GM18907 (cell line): ENCODE measurements at regions not wholly inside any gene's neighbourhood (a gene's known extent, or its start where the extent isn't known, plus 50 kb on each side); places are given as distances from the start of the nearest gene placed in this dataset.

Experiments used
- ATAC-seq: cut with Tn5 transposase; IDR thresholded peaks from one replicate; pipeline ENCODE4 v1.9.1; 2021; ENCODE audit warnings: mild to moderate bottlenecking, moderate library complexity; ENCODE audit not compliant: unreplicated experiment

GRCh38 chr14:56494167-56494566, 85.4 kb upstream of the TMEM260 start:
- ATAC-seq, result no peak

DNA sequence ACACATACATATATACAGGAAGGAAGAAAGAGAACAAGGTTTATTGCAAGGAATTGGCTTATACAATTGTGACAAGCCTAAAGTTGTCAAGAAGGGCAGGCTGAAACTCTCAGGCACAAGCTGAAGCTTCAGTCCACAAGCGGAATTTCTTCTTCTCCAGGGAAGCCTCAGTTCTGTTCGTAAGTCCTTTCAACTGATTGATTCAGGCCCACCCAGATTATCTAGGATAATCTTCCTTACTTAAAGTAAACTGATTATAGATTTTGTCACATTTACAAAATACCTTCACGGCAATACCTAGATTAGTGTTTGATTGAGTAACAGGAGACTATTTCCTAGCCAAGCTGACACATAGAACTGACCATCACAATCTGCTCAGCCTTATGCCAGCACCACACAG, 81.5 kb upstream of the TMEM260 start:
- ATAC-seq, result no peak

DNA sequence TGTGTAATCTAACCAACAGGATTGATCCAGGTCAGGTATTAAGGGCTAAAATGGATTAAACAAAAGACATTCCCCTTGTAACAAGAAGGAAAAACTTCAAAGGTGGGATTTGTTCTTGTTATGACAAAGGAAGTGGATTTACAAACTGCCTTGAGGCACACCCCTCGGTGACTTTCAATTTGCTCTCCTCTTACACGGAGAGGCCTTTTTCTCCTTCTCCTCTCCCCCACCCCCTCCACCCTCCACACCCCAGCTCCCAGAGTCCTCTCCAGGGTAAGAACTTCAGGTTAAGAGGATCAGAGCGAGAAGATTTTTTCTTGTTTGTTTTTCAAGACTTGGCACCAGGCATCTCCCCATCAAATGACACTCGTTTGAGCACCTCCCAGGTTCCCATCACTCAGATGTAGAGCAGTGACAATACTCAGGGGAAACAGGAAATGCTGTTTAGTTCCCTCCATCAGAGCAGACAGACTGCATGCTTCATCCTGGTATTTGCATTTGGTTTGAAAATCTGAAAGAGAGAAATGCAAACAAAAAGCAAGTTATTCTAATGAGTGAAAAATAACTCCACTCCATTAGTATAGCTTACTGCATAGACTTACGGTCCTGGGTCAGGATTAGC, 77.6 kb upstream of the TMEM260 start:
- no peak for ATAC-seq

DNA sequence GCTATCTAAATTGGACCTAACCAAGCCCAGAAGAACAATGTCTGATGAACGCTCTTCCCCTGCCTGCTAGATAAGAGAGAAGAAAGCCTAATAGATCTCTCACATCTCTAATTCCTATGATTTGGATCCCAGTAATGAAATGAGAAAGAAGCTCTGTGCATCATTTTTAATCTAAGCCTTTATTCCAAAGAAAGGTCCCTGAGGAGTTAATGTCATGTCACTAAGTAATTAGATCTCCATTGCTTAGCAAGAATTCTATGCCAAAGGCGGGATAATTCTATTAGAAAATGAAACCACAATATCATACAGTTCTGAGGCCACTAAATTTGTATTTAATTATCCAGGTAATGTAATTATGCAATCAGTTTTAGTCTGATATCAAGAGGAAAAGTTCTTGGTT, 74.2 kb upstream of the TMEM260 start:
- ATAC-seq, result no peak

GRCh38 chr14:56512521-56512920, 67.1 kb upstream of the TMEM260 start:
- ATAC-seq, result no peak

GRCh38 chr14:56514663-56515371, 64.8 kb upstream of the TMEM260 start:
- no peak for ATAC-seq

GRCh38 chr14:56515739-56516138, 63.9 kb upstream of the TMEM260 start:
- ATAC-seq, result no peak

DNA sequence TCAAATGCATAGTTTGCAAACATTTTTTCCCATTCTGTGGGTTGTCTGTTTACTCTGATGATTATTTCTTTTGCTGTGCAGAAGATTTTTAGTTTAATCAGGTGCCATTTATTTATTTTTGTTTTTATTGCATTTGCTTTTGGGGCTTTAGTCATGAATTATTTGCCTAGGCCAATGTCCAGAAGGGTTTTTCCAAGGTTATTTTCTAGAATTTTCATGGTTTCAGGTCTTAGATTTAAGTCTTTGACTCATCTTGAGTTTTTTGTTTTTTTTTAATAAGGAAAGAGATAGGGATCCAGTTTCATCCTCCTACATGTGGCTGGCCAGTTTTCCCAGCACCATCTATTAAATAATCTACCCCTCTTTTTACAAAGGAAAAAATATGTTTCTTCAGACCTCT, 57.2 kb upstream of the TMEM260 start:
- no peak for ATAC-seq

- no peak for ATAC-seq
These were observed 54.5 kb upstream of the TMEM260 start for GRCh38 chr14:56524971-56525677.

DNA sequence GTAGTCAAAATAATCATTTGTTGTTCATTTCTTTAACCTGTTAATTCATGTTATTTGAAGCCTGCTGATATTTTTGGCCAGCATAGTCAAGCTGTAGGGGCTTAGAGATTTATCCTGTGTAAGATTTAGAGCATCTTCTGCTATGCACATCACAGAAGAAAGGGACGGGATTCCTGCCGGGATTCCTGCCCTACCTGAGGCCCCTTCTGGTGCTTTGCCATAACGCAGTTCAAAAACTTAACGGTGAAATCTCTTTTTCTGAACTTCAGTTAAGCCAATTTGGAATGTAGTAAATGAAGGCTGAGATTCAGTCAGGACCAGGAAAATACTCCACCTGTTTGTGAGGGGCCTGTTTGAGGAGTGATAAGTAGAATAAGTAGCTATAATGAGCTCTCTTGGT, 50.7 kb upstream of the TMEM260 start:
- no peak for ATAC-seq
